Testis (tissue), 2 donors: ENCODE measurements at regions not wholly inside any gene's neighbourhood (a gene's known extent, or its start where the extent isn't known, plus 50 kb on each side); places are given as distances from the start of the nearest gene placed in this dataset.

Experiments used
- DNase-seq: peaks from one replicate; pipeline ENCODE4 v3.0.0-alpha.2; 2019
- H3K27ac ChIP-seq, 2 donors: fragments of 200-600 bp; sonication (generic); one replicate each; pipeline ENCODE4 v1.5.1; 2019
- H3K27me3 ChIP-seq: fragments of 200-600 bp; sonication (generic); one replicate; pipeline ENCODE4 v1.5.1; 2019
- H3K36me3 ChIP-seq: fragments of 200-600 bp; sonication (generic); one replicate; pipeline ENCODE4 v1.5.1; 2017; ENCODE audit warnings: low read depth; ENCODE audit errors: missing control alignments
- H3K4me1 ChIP-seq: fragments of 200-600 bp; sonication (generic); one replicate; pipeline ENCODE4 v1.5.1; 2019
- H3K4me3 ChIP-seq, 2 donors: fragments of 200-600 bp; sonication (generic); one replicate each; pipeline ENCODE4 v1.5.1; 2017 to 2019
- H3K9me3 ChIP-seq: fragments of 200-600 bp; sonication (generic); one replicate; pipeline ENCODE4 v1.5.1; 2017
- CTCF ChIP-seq, 3 experiments: fragments of 450-650 bp in 2 of 3; fragments of 200-600 bp in 1 of 3; sonication (generic) in 1 of 3; IDR thresholded peaks; one replicate each; pipeline ENCODE4 v1.5.1; 2016 to 2019; ENCODE audit warnings: antibody characterized with exemption in 3 of 3, mild to moderate bottlenecking in 2 of 3, moderate library complexity in 1 of 3
- POLR2A ChIP-seq: fragments of 450-650 bp; IDR thresholded peaks from one replicate; pipeline ENCODE4 v1.6.1; 2017; ENCODE audit warnings: antibody characterized with exemption, mild to moderate bottlenecking, moderate library complexity
- WGBS, 2 donors: methylation state at CpG; one replicate each; pipeline ENCODE4 v1.1.5; 2018; 5-methylcytosine and 5-hydroxymethylcytosine counted together
- intact Hi-C: fragments of 100-400 bp; cut with DNase I; formaldehyde crosslinking; loops from one replicate; pipeline ENCODE4 v1.15.1; 2023; ENCODE audit warnings: low total_unique reads

DNA sequence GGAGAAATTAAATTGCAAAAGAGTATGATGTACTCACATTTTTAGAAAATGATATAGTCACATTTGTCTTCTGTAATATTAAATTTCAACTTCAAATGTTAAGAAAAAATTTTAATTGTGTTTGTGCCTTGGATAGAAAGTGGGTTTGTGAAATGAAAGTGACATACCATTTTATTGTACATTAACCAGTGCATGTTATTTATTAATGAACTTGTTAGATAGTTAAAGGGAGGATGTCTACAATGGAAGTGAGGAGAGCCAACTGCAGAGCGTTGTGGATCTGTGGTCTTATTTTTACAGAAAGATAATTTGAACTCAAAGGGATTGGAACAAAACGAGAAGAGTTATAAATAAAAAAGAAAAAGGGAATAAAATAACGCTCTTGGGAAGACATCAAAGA is 291.7 kb downstream of the ARL4A start:
- Histone ChIP-seq H3K27me3 (no peaks in the 10 kb centered on the region), H3K4me1 (no peaks in the 10 kb centered on the region), H3K9me3 (no peaks in the 10 kb centered on the region), H3K36me3 (no peaks in the 10 kb centered on the region), H3K27ac (no peak overlapping the region), H3K4me3 (no peak overlapping the region)
- intact Hi-C loops = no loop called here
- WGBS, 2 donors = 76 to 82% methylated on average over 3 of the region's 3 CpGs
- no peak for DNase-seq
- no peak for TF ChIP-seq POLR2A
- no peak for TF ChIP-seq CTCF (IDR thresholded peaks at IDR 0.05)

DNA sequence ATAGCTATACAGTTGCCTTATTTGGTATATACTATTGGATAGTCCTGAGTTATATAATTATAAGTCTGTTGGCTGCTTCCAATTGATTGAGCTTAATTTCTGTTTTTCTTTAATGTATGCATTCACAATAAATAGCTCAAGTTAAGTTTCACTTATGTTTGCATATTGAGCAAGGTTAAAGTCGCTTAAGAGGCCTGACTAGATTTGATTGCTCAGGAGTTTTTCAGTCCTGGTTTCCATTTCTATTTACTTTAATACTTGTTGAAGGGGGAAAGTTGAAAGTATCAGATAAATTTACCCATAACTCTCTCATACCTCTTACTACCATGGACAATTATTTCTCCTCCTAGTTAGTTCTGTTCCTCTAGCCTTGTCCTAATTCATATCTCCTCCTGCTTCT is 294.7 kb downstream of the ARL4A start:
- H3K27me3 ChIP-seq = no peaks in the 10 kb centered on the region
- no peak overlapping the region for H3K4me3 ChIP-seq
- no peak overlapping the region for H3K27ac ChIP-seq
- WGBS, 2 donors = 97 to 100% methylated on average over 1 of the region's 1 CpG
- no peaks in the 10 kb centered on the region for H3K36me3 ChIP-seq
- H3K4me1 ChIP-seq = no peaks in the 10 kb centered on the region
- intact Hi-C loops = no loop called here
- no peak for DNase-seq
- no peak for TF ChIP-seq POLR2A
- no peak for TF ChIP-seq CTCF (IDR thresholded peaks at IDR 0.05)
- H3K9me3 ChIP-seq = no peaks in the 10 kb centered on the region

DNA sequence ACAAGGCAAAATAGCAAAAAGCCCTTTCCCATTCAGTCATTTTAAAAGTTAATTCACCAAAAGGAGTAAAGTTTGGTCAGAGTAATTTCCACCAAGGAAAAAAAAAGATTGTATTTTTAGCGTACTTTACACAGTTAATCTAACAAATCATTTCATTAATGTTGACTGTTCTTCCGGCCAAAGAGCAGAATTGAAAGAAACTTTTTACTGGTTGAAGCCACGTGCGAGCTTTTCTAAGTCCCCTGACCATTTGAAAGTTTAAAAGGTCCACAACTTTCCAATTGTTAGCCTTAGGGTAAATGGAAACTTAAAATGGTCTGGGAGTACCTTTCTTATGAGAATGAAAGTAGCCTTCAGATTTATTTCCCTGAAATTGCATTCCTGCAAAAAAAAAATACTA is 296.7 kb downstream of the ARL4A start:
- 88 to 92% methylated on average over 4 of the region's 4 CpGs for WGBS, 2 donors
- no peak for DNase-seq
- no peaks in the 10 kb centered on the region for H3K27me3 ChIP-seq
- H3K4me3 ChIP-seq = no peak overlapping the region
- TF ChIP-seq CTCF (IDR thresholded peaks at IDR 0.05) (no peak), POLR2A (no peak)
- no peaks in the 10 kb centered on the region for H3K9me3 ChIP-seq
- H3K36me3 ChIP-seq = no peaks in the 10 kb centered on the region
- H3K4me1 ChIP-seq = no peaks in the 10 kb centered on the region
- intact Hi-C loops = no loop called here
- H3K27ac ChIP-seq = no peak overlapping the region

- TF ChIP-seq CTCF (IDR thresholded peaks at IDR 0.05) (no peak), POLR2A (no peak)
- Histone ChIP-seq H3K4me1 (no peaks in the 10 kb centered on the region), H3K4me3 (no peak overlapping the region), H3K36me3 (no peaks in the 10 kb centered on the region), H3K9me3 (no peaks in the 10 kb centered on the region), H3K27ac (no peak overlapping the region), H3K27me3 (no peaks in the 10 kb centered on the region)
- intact Hi-C loops = no loop called here
- no peak for DNase-seq
- 90 to 100% methylated on average over 1 of the region's 1 CpG for WGBS, 2 donors
These were observed 297.8 kb downstream of the ARL4A start for GRCh38 chr7:12985228-12985627.

GRCh38 chr7:12985752-12986151 is 298.3 kb downstream of the ARL4A start:
- Histone ChIP-seq H3K27me3 (no peaks in the 10 kb centered on the region), H3K27ac (no peak overlapping the region), H3K9me3 (no peaks in the 10 kb centered on the region), H3K4me3 (no peak overlapping the region), H3K4me1 (no peaks in the 10 kb centered on the region), H3K36me3 (no peaks in the 10 kb centered on the region)
- no peak for DNase-seq
- TF ChIP-seq POLR2A (no peak), CTCF (IDR thresholded peaks at IDR 0.05) (no peak)
- intact Hi-C loops = no loop called here
- 75 to 76% methylated on average over 2 of the region's 2 CpGs for WGBS, 2 donors
